GM21360 (cell line): ENCODE measurements at regions not wholly inside any gene's neighbourhood (a gene's known extent, or its start where the extent isn't known, plus 50 kb on each side); places are given as distances from the start of the nearest gene placed in this dataset.
"Not testable (repeated sequence)": the region's sequence is repeated elsewhere in the genome, so short reads cannot be mapped to it uniquely, and the experiment has no call there.

Experiments
- ATAC-seq: cut with Tn5 transposase; IDR thresholded peaks from one replicate; pipeline ENCODE4 v1.9.1; 2021; ENCODE audit warnings: mild to moderate bottlenecking, moderate library complexity; ENCODE audit not compliant: unreplicated experiment

DNA sequence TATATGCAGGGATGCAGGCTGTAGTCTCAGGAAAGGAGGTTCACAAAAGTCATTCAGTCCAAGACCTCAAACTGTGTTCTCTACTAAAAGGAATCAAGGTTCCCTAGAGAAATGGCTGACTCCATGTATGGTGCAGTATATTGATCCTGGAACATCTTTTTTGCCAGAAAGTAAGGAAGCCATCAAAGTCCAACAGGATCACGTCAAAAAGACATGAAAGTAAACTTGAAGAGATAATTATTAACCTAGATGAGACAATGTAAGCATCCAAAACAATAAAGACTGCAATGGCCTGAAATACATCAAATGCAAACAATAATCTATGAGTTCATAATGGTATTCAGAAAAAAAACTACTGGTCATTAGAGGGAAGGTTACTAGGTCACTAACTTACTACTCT lies 115.6 kb upstream of the FABP2 start:
- not testable (repeated sequence) for ATAC-seq

DNA sequence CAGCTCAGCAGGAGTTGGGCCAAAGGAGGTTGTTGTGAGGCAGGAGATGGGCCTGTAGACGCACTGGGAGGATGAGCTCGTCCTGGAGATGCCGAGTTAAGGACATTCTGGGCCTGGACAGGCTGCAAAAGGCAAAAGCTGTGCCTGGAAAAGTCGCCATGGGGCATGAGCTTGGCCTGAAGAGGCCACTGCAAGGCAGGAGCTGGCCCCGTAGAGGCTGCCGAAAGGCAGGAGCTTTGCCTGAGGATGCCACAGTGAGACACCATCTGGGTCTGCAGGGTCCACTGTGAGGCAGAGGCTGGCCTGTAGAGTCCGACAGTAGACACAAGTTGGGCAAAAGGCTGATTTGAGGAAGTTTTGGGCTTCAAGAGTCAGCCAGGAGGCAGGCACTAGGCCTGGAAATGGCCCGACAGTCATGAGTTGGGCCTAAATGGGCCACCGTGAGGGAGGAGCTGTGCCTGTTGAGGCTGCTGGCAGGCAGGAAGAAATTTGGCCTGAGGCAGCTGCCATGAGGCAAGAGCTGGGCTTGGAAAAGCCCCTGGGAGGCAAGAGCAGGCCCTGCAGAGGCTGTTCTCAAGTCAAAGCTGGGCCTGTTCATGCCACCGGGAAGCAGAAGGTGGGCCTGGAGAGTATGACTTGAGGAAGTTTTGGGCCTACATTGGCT lies 86.8 kb upstream of the FABP2 start:
- ATAC-seq: not testable (repeated sequence)

DNA sequence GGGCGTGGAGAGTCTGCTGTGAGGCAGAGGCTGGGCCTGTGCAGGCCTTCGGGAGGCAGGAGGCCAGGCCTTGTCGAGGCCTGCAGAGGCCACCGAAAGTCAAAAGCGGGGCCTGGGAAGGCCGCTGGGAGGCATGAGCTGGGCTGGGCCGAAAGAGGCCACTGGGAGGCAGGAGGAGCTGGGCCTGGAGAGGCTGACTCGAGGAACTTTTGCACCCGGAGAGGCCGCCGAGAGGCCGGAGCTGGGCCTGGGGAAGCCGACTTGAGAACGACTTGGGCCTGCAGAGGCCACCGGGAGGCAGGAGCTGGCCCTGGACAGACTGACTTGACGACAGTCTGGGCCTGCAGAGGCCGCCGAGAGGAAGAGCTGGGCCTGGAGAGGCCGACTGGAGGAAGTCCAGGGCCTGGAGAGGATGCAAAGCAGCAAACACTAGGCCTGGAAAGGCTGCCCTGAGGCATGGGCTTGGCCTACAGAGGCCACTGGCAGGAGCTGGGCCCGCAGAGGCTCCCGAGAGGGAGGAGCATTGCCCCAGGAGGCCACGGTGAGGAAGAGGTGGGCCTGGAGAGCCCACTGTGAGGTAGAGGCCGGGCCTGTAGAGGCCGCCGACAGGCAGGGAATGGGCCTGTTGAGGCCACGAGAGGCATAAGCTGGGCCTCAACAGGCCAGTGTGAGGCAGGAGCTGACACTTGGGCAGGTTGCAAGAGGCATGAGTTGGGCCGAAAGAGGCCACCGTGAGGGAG lies 85.0 kb upstream of the FABP2 start:
- ATAC-seq: not testable (repeated sequence)

DNA sequence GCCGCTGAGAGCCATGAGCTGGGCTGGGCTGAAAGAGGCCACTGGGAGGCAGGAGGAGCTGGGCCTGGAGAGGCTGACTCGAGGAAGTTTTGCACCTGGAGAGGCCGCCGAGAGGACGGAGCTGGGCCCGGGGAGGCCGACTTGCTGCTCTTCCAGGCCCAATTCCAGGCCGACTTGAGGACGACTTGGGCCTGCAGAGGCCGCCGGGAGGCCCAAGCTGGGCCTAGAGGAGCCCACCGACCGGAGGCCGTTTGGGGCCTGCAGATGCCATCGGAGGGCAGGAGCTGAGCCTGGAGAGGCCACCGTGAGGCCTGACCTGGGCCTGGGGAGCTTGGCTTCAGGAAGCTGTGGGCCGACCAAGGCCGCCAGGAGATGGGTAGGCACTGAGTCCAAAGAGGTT lies 84.1 kb upstream of the FABP2 start:
- ATAC-seq: not testable (repeated sequence)

DNA sequence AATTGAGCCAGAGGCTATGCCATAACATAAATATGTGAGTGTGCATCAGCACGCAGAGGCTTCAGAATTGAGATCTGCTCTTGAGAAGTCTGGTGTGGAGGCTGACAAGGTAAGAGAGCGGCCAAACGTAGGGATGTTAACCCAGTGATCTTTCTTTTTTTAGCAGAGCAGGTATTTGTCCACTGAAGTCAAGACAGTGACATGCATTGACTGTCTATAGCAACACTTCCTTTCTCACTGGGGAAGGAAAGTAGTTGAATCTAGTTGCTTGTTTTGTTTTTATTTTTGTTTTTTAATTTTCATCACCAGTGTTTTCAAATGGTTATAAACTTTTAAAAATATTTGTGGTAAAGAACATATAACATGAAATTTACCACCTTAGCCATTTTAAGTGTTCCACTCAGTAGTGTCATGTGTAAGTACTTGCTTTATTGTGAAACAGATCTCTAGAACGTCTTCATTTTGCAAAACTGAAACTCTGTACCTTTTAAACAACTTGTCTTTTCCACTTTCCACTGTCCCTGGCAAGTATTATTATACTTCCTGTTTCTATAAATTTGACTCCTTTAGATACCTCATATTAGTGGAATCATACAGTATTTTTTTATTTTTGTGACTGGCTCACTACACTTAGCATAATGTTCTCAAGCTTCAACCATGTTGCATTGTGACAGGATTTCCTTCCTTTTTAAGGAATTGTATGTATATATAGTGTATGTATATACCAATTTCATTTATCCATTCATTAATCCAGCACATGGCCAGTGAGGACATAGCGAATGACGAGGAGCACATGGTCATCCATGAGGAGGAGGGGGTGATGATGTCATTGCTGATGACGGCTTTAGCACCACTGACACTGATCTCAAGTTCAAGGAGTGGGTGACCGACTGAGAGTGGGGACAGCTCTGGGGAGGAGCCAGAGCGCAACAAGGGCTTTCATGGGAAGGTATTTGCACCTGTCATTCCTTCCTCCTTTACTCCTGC lies 80.7 kb upstream of the FABP2 start:
- ATAC-seq: peak; percentile 78

DNA sequence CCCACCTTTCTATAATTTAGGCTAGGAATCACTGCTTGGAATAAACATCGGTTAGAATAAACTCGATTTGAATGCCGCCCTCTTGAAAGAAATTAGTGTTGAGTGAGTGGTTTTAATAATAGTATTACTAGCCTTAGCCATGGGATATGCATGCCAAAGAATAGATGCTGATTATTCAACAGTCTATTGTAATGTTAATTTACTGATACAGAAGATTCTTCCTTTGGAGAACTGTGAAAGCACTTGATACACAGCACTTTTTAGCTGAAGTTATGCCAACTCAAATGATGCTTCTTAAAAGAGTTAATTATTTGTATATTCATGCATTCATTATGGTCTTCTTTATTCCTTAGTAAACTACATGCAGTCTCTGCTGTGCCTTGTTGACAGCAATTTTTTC lies 73.8 kb upstream of the FABP2 start:
- not testable (repeated sequence) for ATAC-seq

DNA sequence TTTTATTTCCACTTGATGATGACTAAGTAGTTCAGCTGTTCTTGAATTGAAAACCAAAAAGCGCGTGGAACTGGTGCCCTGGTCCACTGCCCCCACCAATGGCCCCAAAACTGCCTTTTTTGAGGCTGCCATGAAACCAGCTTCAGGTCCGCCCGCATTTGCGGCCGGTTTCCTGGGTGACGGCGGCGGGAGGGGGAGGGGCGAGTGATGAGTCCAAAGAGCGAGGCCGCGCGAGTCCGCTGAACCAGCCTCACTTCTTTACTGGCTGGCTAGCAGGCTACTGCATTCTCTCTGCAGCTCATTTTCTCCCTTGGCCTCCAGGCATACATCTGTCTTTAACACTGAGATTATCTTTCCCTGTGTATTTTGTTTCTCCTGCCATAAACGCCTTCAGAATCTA lies 72.9 kb upstream of the FABP2 start:
- no peak for ATAC-seq

DNA sequence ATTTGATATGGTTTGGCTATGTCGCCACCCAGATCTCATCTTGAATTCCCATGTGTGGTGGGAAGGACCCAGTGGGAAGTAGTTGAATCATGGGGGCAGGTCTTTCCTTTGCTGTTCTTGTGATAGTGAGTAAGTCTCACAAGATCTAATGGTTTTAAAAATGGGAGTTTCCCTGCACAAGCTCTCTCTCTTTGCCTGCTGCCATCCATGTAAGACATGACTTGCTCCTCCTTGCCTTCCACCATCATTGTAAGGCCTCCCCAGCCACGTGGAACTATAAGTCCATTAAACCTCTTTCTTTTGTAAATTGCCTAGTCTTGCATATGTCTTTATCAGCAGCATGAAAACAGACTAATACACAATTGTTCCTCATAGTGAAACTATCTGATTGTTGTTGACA lies 66.9 kb upstream of the FABP2 start:
- ATAC-seq: not testable (repeated sequence)

DNA sequence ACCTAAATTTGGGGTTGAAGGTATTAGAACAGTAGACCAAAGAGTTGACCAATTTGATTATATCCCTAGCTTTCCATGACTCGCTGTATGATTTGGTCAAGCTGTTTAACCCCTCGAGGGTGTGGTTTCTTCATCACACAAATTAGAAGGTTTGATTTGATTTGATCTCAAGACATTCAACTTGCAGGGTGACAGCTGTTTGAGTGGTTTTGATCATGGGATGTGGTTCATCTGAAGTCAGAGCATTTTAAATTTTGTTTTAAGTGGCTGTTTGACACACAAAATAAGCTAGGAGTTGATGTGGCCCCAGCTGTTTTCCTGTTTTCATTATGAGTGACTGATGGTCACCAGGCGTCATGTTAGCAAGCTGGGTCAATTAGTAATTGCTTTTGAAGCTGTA lies 52.7 kb upstream of the FABP2 start:
- ATAC-seq: not testable (repeated sequence)

DNA sequence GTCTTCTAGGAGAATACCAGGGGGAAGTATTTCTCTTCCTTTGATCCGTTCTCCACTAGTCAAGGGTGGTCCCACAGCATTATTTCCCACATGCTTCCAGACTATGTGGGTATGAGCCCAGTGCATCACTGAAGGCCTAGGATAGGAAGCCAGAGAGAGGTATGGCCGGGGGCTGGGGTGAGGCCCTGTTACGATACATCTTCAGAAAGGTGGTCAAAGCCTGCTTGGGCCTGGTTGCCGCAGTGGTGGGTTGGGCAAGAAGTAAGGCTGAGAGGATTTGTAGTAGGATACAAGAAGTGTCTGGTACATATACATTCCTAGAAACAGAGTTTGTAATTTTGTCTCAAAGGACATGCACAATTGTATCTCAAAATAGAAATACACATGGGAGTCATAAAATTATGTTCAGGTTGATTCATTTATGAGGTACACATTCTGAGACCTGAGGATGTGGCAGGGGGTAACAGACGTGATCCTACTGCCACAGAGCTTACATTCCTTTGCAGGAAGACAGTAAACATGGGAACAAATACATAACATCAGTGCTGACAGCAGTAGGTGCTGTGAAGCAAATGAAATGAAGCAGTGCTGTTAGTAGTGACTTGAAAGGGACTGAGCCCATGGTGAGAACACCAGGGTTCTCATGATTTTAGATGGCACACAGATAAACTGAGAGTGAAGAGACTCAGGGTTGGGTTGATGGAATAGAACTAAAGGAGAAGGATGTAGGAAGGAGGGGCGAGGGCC lies 50.6 kb upstream of the FABP2 start:
- ATAC-seq: not testable (repeated sequence)
